Hindlimb muscle (tissue), 1 donor: ENCODE measurements at regions not wholly inside any gene's neighbourhood (a gene's known extent, or its start where the extent isn't known, plus 50 kb on each side); places are given as distances from the start of the nearest gene placed in this dataset.
A peak's percentile ranks its signal among the peaks of the same experiment; 100 is the strongest.

Experiments used
- DNase-seq: peaks from one replicate; pipeline ENCODE4 v3.0.0-alpha.2; 2013

- no peak for DNase-seq
These were observed 195.2 kb upstream of the EPHA5 start for GRCh38 chr4:65865489-65865888.

DNA sequence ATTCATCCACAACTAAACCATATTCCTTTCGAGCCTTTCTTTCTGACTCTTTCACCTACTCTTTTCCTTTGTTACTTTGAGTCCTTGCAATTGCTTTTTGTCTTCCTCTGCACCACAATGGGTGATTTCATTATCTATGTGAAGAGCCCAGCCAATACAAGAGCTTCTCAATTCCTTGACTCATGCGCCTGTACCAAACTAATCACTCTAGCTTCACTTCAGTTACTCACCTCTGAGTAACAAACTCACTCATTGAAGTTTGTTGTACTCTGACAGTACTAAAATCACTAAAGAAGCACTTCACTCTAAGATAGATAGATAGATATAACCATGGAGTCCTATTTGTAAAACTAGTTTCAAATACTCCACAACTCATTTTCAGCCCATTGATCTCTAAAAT lies 191.7 kb upstream of the EPHA5 start:
- DNase-seq, result no peak

GRCh38 chr4:65845199-65845773 lies 175.0 kb upstream of the EPHA5 start:
- no peak for DNase-seq

- no peak for DNase-seq
These were observed 169.1 kb upstream of the EPHA5 start for GRCh38 chr4:65839164-65839931.

GRCh38 chr4:65834707-65835106 lies 164.4 kb upstream of the EPHA5 start:
- no peak for DNase-seq

DNA sequence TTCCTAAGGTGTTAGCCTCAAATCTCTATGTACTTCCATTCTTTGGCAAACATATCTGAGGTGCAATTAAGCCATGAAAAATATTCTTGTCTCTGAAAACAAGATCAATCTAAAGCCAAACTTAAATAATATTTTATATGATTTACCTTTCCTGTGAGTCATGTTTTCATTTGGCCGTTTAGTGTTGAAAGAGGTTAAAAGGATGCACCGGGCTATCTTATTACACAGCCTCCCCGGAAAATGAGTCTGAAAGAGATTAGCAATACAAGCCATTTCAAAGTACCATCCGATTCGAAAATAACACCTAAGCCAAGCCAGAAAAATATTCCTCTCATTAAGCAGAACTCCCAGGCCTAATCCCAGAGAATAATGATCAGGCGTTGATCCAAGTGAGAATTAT lies 161.5 kb upstream of the EPHA5 start:
- no peak for DNase-seq

GRCh38 chr4:65825116-65825753 lies 154.9 kb upstream of the EPHA5 start:
- DNase-seq, result no peak

DNA sequence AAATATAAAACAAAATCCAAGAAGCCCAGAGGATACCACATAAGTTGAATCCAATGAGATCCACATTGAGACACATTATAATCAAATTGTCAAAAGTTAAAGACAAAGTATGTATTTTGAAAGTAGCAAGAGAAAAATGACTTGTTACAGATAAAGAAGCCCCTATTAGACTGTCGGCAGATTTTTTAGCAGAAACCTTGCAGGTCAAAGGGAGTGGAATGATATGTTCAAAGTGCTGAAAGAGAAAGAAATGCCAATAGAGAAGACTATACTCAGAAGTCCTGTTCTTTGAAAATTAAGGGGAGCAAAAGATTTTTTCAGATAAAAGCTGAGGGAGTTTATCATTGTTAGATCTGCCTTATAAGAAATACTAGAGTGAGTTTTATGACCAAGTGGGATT lies 148.9 kb upstream of the EPHA5 start:
- DNase-seq, result no peak

GRCh38 chr4:65805936-65806335 lies 135.6 kb upstream of the EPHA5 start:
- no peak for DNase-seq

DNA sequence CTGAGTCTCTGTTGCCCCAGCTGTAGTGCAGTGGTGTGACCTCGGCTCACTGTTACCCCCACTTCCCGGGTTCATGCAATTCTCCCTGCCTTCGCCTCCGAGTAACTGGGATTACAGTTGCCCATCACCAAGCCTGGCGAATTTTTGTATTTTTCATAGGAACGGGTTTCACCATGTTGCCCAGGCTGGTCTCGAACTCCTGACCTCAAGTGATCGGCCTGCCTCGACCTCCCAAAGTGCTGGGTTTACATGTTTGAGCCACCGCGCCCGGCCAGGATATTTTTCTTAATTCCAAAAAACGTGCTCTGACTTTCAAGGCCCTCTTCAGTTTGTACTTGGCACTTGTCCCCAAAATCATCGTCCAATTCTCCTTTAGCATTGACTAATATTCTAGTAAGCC lies 129.2 kb upstream of the EPHA5 start:
- DNase-seq, result no peak

- DNase-seq, result no peak
These were observed 128.3 kb upstream of the EPHA5 start for GRCh38 chr4:65798498-65799127.

- peak; percentile 3 for DNase-seq
These were observed 121.6 kb upstream of the EPHA5 start for GRCh38 chr4:65791812-65792308.

GRCh38 chr4:65791111-65791811 lies 121.0 kb upstream of the EPHA5 start:
- no peak for DNase-seq

DNA sequence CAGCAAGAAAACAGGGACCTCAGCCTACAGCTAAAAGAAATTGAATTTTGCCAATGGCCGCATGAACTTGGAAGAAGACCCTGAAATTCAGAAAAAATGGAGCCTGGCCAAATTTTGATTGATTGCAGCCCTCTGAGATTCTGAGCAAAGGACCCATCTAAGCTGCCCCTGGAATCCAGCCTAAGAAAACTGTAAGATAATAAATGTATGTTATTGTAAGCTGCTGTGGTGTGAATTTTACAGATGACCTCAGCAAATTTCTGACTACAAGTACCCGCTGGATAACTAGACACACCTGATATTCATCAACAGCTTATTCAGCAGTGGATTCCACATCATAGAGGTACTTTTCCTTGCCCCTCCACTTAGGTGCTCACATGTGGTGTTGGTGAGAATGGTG lies 119.5 kb upstream of the EPHA5 start:
- peak; percentile 0 for DNase-seq

GRCh38 chr4:65789341-65789740 lies 119.1 kb upstream of the EPHA5 start:
- peak; percentile 2 for DNase-seq

DNA sequence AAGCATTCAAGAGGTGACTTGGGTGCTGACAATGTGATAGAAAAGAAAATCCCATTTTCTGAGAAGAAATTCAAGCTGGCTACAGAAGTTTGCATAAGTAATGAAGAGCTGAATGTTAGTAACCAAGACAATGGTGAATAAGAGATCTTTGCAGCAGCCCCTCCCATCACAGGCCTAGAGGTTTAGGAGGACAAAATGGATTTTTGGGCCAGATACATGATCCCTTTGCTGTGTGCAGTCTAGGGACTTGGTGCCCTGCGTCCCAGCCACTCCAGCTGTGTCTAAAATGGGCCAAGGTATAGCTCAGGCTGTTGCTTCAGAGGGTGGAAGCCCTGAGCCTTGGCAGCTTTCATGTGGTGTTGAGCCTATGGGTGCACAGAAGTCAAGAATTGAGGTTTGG lies 107.0 kb upstream of the EPHA5 start:
- no peak for DNase-seq

DNA sequence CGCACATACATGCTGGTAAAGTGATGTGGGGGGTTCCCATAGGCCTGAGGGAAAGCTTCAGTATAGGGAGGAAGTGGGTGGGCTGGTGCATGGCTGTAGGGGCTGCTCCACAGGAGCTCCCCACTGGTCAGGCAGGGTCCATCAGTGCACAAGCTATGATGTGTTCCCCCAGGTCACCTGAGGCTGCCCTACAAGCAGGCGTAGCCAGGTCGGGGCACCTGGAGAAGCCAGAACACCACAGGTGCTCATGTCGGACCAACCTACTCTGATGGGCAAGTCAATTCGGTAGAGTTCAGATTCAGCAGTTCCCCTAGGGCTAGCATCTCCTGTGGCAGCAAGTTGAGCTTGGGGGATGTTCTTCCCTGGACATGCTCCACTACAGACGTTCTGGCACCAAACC lies 103.3 kb upstream of the EPHA5 start:
- no peak for DNase-seq

- no peak for DNase-seq
These were observed 77.1 kb upstream of the EPHA5 start for GRCh38 chr4:65747386-65747785.

DNA sequence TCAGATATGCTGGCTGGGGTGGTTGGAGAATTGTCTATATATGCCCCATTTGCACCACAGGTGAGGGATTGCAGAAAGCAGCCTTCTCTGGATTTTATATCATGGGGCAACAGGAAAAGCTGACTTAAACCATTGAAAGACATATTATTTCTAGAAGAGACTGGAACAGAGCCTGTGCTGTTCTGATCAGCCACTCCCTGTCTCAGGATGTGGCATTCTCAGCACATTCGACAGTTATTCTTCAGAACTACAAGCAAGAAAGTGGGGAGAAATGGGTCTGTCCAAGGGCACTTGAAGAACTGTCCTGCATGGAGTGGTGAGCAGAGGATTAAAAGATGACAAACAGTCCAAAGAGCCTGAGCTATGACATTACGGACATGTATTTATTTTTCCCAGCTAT lies 67.8 kb upstream of the EPHA5 start:
- no peak for DNase-seq

- no peak for DNase-seq
These were observed 67.4 kb upstream of the EPHA5 start for GRCh38 chr4:65737672-65738071.

- no peak for DNase-seq
These were observed 54.7 kb upstream of the EPHA5 start for GRCh38 chr4:65724973-65725372.
